HG02610 (cell line): ENCODE measurements at regions not wholly inside any gene's neighbourhood (a gene's known extent, or its start where the extent isn't known, plus 50 kb on each side); places are given as distances from the start of the nearest gene placed in this dataset.

Source experiments
- ATAC-seq: cut with Tn5 transposase; IDR thresholded peaks from one replicate; pipeline ENCODE4 v1.9.1; 2021; ENCODE audit warnings: mild to moderate bottlenecking, moderate library complexity; ENCODE audit not compliant: unreplicated experiment

DNA sequence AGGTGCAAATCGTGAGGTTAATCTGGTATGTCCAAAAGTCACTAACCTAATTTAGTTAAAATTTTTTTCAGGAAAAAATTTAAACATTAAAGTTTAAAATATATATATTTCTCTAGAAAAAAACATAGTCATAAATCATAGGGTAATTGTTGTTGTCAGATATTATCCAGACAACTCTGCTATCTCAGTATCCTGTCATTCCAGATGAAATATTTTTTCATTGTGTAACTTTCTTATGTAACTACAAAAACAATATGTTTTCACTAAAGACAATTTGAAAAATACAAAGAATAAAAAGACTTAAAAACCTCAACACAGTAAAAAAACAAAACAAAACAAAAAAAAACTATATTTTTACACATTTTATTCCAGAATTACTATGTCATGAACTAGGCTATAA, 57.6 kb downstream of the TENT5A start:
- no peak for ATAC-seq

DNA sequence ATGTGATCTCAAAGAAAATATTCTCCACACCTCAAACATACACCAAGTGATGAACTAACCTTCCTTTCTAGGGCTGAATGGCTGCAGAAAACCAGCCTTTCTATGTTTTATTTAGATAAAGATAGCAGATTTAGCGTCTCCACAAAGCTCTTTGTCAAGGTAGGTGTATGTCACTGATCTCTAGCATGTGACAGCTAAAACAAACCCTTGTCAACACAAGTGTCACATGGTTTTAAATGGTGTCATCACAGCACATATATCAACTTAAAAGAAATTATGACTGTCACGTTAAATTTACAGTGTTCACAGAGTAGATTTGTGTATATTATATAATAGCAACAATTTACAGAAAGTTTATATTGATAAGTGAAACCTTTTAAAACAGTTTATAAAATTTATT, 58.3 kb downstream of the TENT5A start:
- ATAC-seq, result no peak

DNA sequence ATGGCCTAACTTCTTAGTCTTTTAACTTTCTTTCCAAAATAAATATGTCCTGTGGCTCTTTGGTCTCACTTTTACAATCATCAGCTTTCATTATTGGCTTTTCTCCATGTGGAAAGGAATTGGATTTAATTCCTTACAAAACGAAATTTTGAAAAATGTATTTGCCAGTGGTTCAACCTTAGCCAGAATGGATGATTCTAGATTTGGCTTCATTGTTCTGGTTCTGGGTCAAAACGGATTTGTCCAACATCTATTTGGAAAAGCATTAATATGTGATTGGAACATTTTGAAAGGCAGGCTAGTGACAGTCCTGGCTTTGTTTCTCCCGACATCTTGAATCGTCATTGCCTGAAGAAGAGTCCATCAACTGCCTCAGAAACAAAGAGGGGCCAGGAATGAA, 59.2 kb downstream of the TENT5A start:
- no peak for ATAC-seq

DNA sequence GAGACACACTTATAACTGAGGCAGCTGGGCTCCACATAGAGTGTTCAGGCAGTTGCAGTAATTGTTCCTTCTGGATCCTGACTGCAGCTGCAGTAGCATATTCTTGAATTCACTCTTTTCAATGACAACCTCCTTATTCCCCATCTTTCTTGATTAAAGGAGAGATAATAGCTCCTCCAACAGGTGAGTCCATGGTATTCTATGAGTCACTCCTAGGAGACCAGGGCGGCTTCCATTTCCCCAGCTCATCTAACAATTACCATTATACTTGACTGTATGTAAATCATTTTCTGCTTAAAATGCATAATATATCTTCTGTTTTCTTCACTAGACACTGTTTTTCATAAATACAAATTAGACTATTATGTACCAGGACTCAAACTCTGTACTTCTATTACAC, 62.4 kb downstream of the TENT5A start:
- ATAC-seq, result no peak

DNA sequence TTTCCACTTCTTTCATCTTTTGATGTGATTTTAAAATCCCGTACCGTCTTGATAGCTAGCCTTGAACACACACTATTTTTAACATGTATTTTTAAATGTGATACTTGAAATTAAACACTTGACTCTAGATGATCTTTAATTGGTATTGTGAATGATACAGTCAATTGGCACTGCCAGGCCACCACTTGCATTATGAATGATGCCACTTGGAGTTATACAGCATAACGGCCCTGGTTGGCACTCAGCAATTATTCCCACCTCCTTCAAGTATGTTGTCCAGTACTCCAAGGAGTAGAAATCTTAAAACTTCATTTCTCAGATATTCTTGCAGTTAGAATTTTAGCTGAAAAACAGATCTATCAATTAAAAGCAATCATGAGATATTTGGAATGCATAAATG, 62.9 kb downstream of the TENT5A start:
- ATAC-seq, result no peak

DNA sequence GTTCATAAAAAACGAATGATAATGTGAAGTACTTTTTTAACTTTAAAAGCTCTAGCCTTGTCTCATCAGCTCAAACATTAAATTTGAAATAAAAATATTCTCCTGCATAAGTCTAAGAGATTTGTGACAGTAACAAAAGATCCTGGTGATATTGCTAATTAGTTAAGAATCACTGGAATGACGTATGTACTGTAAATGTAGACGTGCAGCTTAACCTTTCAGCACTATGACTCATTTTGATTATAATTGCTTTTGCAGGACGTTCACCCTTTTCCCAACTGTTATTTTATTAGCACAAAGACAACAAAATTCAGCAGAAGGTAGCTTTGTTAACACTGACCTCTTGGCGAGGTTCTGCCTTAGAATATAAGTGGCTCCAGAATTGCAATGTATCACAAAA, 68.6 kb downstream of the TENT5A start:
- ATAC-seq, result no peak

DNA sequence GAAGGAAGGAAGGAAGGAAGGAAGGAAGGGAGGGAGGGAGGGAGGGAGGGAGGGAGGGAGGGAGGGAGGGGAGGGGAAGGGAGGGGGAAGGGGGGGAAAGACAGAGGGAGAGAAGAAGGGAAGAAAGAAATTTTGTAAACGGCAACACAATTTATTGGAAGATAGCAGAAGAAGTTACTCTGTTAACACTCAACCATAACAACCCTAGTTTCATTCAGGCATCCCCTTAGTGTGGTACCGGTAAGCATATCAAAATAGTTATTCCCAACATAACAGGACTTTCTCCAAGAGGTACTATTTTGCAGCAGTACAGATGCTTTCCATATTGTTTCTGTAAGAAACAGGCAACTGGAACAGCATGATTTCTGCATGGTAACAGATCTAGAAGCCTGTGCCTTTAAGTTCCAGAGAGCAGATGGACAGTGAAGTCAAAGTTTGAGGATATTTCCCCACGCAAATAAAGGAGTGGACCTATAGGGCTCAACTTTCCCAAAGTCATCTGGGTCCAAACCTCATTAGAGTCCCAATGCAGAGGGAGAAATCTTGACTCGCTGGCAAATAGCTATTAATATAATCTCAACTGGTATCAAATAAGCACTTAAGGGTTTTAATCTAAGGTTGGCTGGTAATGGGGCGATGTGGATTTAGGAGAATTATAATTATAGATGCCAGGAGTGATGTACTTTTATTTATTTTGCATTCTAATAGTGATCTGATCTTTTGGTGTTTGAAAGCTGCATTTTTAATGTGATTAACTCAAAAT, 69.4 kb downstream of the TENT5A start:
- no peak for ATAC-seq

DNA sequence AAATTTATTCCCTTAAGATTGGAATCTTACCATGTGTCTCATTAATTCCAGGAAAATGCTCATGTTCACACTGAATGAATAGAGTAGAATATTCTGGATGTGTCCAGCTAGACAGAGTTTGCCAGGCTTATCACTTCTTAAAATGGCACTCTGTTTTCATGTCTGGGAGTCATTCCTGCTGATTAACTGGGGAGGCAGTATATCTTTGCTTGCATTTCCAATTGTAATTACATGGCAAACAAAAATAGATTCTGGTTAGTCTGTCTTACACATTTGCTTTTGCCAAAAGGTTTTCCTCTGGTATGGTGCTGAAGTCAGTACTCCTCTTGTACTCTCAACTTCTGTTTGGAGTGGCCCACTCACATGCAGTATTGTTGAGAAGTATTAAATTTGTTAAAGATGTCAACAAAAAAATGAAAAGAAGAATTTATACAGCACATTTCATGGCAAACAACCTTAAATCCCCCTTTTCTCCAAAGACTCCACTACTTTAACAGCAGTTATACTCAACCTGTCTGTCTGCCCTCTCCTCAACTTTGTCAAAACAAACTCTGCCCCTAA, 70.2 kb downstream of the TENT5A start:
- ATAC-seq, result no peak

DNA sequence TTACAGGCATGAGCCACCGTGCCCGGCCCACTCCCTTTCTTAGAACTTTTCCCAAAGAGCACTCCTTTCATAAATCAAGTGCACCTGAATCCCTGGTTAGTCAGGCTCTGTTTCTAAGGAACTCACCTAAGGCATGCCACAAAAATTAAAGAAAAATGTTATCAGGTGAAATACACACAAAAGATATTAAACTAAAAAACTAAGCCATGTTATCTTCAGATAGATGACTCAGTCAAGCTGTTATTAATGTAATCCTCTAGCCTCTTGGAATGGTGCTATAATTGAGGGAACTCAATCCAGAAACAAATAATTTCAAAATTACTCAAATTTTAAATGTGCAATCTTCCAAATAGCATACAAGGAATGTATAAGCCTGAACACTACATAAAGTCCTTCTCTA, 83.0 kb downstream of the TENT5A start:
- ATAC-seq, result no peak

DNA sequence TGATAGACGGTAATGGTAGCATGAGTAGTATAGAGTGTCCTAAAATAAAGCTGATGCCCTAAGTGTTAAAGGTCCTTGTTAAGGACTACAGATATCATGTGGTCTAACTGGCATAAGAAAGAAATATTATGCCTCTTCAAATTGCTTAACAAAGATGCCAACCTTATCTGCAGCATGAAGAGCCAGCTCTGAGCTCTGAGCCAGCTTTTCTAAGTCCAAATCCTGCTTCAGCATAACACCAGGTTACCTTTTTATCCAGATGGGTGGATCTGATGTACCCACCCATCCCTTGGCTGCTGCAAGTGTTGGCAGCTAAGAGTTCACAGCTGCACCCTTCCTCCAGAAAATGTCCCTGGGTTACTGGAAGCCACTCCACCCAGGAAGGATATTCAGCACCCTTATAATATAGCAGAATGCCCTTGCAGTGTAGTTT, 83.8 kb downstream of the TENT5A start:
- no peak for ATAC-seq

DNA sequence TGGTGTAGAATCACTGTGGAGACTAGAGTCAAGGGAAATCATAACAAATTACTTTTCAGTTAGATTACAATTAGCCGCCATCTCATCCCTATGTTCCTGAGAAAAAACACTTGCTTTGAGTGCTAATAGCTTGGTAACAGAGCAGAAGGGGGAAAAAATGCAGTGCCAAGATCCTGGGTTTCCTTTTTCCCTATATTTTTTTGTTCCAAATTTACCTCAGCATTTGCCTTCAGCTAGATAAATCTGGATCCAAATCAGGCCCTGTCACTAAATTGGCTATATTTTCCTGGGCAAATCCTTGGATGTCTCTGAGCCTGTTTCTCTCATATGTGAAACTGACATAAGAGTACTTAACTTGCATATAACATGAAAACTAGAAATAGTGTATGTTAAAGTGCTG, 86.0 kb downstream of the TENT5A start:
- ATAC-seq, result no peak

DNA sequence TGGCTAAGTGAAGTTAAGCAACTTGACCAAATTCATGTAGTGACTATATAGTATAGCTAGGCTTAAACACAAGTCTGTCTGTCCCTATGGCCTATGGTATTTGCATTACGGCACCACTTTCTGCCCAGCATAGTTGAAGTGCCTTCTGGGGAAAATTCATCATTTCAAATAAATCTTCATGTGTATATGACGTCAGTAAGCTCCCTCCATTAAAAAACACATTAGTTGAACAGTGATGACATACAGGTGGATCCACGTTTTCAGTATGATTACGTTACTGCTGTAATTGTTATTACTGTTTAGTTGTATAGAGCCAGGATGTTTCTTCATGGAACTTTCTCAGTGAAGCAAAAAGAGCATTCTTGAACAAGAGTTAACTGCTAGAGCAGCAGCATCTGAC, 96.2 kb downstream of the TENT5A start:
- ATAC-seq, result no peak

DNA sequence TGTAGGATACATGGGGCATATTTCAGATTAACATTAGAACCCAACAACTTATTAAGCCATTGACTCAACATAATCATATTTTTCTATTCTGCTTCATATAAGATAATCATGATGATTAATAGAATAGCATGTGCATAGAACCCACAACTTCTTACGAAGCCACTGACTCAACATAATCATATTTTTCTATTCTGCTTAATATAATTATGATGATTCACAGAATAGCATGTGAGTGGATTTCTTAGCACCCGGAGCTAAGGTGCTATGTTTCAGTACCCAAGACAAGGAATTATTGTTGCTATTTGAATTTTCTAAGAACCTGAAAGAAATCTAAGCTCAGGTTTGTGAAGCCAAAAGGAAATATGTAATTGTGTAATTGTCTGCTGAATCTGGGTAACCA, 96.8 kb downstream of the TENT5A start:
- ATAC-seq, result no peak

DNA sequence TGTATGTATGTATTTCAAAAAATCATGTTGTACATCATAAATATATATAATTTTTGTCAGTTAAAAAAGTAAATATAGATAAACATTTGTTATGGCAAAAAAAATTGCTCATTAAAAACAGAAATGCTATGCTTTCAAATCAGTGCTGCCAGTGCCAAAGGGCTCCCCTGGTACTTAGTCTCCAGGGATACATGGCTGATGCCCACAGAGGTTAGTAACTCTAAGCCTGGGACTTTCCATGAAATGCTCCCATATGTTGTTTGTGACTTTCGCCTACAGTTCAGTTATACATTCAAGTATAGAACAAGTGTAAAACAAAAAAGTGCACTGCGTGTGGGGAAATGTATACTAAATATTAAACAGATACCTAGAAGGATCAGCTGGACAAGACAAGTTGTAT, 104.0 kb downstream of the TENT5A start:
- no peak for ATAC-seq

DNA sequence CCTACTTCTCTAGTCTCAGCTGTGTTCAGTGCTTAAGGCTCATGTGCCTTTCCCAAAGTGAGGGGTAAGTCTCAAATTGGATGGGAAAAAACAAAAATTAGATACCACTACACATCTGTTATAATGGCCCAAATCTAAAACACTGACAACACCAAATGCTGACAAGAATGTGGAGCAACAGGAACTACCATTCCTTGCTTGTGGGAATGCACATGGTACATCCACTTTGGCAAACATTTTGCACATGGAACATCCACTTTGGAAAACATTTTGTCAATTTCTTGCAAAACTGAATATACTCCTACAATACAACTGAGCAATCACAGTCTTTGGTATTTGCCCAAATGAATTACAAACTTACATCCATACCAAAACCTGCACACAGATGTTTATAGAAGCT, 109.3 kb downstream of the TENT5A start:
- ATAC-seq, result no peak

DNA sequence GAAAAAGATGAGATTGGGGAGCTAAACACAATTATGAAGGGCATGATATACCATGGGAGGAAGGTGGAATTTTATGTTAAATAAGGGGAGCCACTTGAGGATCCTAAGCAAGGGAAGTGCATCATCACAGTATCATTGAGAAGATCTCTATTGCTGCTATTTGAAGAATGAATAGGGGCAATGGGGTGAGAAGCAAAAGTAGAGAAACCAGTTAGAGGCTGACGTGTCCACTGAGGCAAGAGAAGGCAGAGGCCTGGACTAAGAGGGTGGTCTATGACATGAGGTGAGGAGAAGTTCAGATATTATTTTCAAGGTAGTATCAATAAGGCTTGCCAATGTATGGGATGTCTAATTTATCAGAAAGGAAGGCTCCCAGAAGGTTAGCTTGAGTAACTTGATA, 111.6 kb downstream of the TENT5A start:
- ATAC-seq, result no peak

DNA sequence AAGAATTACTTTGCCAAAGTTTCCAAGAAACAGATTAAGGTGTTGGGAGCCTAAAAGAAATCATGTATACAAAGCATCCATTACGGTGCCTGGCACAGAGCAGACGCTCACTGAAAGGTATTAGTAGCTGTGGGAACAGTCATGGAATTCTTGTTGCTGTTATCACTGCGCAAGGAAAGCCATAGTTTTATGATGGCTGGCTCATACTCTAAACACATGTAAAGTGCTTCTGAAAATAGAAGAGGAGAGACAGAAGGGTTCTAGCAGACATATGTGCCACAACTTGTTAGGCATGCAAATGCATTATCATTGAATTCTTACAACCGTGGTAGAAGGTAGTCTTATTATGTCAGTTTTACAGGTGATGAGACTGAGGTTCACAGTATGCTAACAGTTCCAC, 112.4 kb downstream of the TENT5A start:
- no peak for ATAC-seq

DNA sequence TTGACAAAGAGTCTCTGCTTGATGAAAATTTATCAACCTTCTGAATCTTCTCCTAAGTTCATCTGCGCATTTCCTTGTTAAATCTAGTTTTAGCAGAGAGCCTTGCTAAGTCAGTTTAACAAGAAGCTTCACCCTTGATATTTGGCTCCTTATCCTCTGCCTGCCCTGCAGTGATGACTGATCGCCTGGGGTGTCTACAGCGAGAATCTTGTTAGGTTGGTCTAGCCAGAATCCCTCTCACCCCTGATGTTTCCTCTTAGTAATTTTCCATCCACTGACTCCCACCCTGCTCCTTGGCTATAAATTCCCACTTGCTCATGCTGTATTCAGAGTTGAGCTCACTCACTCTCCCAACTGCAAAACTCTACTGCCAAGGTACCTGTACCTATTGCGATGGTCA, 114.1 kb downstream of the TENT5A start:
- no peak for ATAC-seq

DNA sequence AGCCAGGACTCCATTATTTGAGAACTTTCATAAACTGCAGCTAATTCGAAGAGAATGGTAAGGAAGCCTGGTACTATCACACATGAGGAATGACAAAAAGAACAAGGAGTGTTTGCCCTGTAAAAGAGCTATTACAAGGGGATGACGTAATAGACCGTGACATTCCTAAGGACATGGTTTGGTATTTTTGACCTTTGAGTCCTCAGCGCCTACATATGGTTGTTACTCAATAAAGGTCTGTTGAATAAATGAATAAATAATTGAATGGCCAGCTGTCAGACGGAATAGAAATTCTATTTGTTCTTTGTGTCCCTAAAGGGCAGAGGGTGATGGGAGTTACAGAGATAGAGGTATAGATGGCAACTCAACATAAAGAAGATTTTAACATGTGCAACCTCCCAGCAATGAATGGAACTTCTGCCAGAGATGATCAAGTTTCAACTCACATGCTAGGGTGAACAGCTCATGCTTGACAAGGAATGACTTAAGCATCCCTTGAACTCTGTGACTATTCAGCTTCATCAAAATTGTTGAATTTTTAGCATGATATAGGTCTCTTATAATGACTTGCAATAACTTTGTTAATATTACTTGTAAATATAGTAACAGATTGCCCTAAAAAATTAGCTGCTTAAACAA, 115.4 kb downstream of the TENT5A start:
- no peak for ATAC-seq

DNA sequence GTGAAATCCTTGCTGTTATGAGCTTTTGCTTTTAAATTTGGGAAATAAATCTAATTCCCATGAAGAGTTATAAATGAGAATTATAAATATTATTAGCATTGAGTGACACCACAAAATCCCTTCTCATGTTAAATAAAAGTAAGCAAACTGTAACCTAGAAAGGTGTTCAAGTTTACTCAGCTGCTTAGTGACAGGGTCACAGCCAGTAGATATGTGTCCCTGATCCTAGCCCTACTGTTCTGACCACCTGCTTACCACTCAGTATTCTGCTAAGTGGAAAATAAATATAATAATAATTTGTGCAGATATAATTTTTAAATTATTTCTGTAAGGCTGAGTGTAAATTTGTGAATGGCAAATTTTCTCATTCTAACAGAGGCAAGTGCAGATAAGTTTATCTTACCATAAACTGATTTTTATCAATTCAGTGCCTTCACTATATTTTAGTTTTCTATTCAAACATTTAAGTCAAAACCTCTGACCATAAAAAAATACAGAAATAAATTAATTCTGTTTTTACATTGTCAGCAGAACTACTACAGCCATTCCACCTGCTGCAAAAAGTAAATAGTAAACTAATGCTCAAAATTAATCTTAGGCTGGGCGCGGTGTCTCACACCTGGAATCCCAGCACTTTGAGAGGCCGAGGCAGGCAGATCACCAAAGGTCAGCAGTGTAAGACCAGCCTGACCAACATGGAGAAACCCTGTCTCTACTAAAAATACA, 118.2 kb downstream of the TENT5A start:
- no peak for ATAC-seq

DNA sequence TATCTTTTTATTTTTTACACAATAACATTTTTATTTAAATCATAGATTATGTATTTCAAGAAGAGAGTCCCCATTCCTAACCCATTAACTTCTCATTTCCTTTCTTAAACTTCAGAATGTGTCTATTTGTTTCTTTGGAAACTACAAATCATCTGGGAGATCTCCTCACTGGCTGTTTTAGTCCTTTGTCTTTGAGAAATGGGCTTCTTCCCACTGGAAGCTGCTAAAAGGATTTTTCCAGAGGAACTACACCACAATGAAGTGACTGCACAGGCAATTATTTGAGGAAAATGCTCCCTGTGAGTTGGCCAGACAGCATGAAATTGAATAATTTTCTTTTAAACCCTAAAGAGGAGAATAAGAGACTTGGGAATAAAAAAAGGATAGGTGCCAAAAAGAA, 119.1 kb downstream of the TENT5A start:
- no peak for ATAC-seq

DNA sequence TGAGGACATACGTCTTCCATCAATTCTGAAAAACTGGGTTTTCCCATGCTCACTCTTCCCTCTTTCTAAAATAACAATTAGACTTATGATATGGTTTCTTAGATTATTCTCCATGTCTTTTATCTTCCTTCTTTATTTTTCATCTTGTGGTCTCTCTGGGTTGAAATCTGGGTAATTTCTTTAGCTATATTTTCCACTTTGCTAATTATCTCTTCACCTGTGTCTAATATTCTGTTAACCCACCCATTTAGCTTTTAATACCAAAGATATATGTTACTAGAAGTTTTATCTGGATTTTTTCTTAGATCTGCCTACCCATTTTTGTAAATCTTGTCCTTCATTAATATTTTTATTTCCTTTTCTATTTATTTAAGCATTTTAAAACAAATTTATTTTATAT, 121.8 kb downstream of the TENT5A start:
- no peak for ATAC-seq
